DMS79 treated with DMSO at 0.1 percent for 48 hours (cell line): ENCODE measurements at regions not wholly inside any gene's neighbourhood (a gene's known extent, or its start where the extent isn't known, plus 50 kb on each side); places are given as distances from the start of the nearest gene placed in this dataset.

Experiments used
- DNase-seq: peaks from one replicate; lab custom pipeline; 2025; lab: John Stamatoyannopoulos, UW

DNA sequence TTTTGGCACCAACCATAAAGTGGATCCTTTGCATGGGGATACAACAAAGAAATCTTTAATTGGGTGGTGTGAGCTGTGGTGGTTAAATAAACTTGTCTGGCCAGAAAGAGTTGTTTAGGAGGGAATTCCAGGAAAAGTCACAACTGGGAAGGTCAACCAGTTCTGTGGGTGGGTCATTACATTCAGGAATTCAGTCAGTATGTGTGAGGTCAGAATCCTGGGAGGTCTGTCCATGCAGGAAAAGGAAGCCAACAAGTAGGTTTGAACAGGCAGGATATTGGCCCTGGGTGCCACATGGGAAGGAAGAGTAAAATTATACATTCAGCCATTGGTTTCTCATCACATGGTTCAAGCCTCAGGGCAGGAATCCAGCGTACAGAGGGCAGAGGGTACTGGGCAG, 162.3 kb upstream of the ADAMTS5 start:
- DNase-seq, result no peak

DNA sequence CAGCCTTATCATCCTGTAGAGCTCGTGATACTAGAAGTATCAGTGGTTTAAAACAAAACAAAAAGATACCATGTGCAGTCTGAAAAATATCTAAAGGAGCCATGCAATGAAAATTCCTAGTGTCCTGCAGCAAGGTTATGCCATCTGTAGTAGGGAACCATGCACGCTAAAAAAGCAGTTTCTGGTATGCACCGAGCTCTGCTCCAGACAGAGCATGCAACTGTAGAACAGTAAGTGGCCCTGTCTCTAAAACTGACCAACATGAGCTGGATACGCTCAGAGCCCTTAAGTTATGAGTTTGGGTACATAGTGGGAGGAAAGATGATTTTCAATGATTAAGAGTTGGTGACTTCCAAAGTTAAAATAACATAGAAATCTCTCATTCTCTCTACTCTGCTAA, 159.3 kb upstream of the ADAMTS5 start:
- DNase-seq, result no peak

DNA sequence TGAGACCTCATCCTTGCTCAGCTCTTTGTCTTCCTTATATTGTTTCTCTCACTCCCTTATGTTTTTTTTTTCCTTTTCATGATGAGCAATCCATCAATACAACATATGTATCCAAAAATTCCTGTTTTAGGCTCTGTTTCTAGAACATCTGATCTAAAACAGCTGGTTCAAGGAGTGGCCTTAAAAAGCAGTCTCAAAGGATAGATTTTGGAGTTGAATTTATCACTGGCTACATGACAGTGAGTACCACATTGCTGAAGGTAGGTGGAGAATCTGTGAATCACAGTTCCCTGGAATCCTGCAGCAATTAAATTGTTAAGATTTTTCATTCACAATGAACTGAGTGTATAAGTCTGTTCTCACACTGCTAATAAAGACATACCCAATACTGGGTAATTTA, 155.8 kb upstream of the ADAMTS5 start:
- no peak for DNase-seq

DNA sequence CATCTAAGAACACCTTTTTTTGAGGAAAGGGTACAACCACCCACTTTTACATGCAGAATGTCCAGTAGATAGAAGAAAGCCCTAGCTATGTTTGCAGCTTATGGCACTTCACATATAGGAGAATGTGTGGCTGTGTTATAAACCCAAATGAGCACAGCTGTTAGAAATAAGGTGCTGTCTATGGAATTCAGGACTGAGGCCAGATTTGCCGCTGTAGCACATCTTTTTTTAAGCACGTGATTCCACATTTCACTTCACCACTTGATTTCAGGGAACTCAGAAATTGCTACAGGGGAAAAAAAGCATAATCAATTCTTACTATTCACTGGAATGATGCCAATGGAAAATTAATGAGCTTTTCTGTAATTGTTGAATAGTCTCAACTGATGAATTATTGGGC, 147.2 kb upstream of the ADAMTS5 start:
- no peak for DNase-seq

DNA sequence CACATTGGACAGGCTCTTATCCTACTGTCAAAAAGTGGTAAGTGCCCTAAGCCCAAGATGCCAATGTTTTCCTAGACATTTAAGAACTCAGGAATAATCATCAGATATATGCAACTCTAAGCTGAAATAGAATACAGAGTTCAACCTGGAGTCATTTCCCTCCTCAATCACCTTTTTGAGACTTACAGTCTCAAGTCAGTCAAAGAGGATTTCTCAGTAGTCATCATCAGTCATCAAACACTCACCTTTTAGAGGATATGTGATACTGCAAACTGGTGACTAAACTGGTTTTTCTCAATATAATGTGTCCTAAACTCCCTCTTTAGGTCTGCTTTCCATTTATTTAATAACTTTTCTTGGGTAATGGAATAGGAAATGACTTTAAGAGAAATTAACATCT, 145.3 kb upstream of the ADAMTS5 start:
- no peak for DNase-seq

DNA sequence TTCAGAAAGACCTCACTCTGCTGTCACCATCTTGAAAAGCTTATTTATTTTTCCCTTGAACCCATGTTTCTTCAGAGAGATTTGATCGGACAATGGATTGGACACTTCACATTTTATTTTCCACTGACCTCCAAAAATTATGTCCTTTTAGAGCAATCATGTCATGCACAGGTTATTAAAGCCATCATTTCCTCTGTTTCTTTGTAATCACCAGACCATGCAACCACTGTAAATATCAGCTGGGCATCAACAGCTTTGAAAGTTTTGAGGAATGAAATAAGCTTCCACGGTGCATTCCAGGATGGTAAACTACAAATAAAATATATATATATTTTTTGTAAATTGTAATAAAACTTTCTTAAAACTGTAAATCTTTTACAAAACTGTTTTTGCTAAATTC, 144.1 kb upstream of the ADAMTS5 start:
- no peak for DNase-seq

DNA sequence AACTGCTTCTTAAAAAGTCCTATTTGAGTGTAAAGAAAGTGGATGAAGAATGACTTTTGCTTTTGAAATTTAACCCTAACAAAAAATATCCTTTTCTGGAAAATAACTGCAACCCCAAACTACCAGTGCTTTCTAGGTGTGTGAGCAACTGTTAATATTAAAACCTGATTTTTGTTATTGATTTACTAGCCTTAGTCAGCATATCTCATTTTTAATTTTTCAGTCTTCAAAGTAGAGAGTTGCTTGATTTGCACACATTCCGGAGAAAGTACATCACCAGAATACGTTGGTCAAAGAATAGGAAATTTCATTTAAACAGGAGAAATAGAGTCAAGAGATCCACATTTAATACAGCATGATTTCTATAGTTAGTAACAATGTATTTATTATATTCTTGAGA, 141.8 kb upstream of the ADAMTS5 start:
- DNase-seq, result no peak

DNA sequence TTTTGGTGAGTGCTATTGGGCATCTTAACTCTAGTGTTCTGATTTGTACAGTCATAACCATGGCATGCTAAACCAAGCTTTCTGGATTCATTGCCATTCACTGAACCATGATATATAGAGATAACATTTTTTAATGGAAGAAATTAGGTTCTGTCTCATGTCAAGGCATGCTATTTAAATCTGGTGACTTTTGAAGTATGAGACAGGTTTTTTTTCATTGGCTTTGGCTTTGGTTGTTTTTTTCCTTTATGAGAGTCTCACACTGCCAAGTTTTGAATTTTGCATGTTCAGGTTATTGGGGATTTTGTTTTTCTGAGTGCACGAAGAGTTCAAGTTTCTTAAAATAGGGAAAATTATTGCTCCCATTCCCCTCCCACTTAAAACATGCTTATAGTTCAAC, 141.3 kb upstream of the ADAMTS5 start:
- no peak for DNase-seq

DNA sequence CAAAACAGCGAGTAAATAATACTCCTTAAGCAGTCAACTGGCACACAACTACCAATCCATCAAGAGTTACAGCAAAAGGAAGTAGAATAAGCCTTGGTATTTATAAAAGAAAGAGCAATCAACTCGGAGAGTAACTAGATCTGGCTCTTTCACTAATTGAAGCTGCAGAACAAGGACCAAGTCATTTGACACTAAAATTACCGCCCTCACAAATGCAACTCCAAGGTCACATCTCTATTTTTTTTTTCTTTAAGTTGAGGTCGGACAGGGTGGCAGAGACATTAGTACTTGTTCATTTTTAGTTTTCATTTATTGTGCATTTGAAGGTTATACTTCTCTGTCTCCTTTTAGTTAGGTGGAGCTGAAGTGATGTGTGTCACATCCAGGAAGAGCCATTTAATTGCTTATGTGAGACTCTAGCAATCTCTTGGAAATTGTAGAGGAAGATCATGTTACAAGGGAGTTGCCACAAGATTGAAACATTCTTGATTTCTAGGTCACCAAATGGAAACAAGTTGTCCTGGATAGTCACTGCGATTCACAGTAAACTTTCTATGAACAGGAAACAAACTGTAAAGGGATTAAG, 138.1 kb upstream of the ADAMTS5 start:
- DNase-seq, result no peak

DNA sequence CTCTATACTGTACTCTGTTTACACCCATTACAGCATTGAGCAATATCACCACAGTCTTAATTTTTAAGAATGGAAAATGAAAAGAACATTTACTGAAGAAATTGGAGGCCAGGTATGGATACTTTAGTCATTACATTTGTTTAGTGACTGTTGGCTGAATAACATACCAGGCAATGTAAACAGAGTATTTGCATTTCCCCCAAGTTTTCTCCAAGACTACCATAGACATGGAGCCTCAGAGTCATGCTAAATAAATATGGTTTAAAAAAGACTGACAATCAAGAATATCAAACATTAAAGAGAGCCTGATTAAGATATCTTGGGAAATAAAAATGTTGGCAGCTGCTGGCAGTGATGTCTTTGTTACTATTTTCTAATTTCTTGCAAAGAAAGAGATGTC, 136.9 kb upstream of the ADAMTS5 start:
- DNase-seq, result no peak

DNA sequence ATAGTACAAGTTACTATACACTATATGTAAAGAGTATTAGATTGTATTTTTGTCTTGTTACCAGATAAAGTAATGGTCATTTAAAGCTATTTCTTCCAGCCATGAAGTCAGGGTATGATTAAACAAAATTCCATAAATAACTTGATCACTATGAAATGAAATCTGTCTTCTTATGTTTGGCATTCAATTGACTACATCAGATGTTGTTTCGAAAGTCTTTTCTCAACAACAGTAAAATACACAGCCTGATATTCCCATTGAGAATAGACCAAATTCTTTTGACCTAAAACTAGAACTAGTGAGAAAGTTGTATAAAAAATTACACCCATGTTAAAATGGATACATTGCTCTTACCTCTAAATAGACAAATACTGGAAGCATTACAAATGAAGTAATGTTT, 134.6 kb upstream of the ADAMTS5 start:
- no peak for DNase-seq

DNA sequence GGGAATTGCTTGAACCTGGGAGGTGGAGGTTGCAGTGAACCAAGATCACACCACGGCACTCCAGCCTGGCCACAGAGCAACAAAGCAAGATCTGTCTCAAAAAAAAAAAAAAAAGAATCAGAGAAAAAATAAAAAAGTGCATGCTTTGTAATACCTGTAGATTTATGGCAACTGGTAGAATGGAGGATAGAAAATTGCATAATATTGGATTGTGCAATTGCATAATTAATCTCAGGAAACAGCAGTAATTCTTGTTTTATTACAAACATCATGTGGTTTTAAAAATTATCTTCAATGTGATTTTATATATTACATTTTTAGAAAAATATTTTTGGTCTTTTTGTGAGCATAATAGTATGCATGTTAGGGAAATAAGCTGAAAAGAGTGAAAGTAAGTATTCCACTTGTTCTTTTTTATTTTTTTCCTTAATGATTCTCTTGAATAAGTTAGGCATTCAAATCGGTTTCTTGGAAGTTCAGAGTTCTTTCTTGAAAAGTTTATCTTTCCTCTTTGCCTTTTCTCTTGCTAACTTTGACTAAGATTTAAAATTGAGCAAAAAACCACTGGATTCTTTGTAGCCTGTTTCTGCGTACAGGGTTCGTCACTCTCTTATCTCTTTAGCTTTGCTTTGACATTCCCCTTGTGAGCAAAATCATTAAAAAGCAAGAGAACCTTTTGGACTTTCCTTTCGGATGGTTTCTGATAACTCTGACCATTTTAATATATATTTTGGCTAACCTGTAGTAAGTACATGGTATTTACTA, 127.5 kb upstream of the ADAMTS5 start:
- DNase-seq, result no peak

DNA sequence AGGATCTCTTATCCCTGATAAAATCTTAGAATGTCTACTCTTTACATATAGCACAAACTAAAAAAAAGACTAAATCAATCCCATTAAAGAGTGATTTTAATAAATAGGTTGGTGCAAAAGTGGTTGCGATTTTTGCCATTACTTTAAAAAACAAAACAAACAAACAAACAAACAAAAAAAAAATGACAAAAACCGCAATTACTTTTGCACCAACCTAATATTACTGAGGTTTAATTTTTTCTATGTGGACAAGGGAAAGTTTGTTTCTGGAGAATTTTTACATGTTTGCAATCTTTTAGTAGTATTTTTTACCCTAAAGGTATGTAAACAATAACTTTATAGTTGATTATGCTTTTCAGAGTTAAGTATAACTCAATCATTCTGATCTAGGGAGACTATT, 119.7 kb upstream of the ADAMTS5 start:
- no peak for DNase-seq

DNA sequence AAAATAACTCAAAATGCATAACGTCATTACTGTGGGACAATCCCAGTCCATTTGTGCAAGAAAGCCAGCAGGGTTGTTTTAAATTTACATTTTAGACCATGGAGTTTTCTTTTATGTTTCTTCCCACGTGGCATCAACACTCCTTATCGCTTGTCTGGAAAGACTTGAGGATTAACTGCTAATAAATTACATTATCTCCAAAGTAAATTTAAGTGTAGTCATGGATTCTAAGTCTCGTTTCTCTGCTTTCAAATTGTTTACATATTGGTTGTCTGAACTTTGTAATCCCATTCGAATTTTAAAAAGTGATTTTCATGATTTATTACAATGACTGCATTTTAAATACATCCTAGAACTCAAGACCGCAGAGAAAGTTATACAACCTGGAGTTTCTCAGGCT, 119.3 kb upstream of the ADAMTS5 start:
- DNase-seq, result no peak

DNA sequence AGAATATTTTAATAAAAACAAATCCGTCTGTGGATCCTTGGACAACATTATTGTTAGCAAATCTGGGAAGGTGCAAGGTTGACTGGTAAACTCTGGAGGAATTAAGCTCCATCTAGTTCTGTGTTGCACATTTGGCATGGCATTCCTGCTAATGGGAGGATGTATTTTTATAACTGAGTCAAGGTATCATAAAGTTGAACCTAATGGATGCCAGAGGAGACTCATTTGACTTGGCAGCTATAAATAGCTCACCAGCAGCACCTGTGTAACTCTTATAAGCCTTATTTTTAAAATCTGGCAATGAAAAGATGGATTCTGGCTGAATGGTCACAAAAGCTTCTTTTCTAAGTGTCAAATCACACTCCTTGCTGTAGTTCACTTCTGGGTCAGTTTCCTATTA, 118.5 kb upstream of the ADAMTS5 start:
- no peak for DNase-seq

DNA sequence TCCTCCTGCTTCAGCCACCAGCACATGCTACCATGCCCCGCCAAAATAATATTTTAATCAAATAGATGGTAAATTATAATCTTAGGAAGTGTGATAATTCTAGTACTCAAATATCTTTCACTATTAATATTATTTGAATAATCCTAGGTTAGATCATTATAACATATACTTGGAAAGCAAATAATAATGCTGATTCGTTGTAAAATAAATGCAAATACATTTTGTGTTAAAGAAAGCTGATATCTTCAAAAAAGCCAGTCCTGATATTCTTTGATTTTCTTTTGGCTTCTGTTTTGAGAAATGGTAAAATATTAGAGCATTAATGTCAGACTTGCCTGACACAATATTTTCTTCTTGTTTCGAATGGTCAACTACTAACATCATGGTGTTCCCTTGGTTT, 116.3 kb upstream of the ADAMTS5 start:
- DNase-seq, result no peak

DNA sequence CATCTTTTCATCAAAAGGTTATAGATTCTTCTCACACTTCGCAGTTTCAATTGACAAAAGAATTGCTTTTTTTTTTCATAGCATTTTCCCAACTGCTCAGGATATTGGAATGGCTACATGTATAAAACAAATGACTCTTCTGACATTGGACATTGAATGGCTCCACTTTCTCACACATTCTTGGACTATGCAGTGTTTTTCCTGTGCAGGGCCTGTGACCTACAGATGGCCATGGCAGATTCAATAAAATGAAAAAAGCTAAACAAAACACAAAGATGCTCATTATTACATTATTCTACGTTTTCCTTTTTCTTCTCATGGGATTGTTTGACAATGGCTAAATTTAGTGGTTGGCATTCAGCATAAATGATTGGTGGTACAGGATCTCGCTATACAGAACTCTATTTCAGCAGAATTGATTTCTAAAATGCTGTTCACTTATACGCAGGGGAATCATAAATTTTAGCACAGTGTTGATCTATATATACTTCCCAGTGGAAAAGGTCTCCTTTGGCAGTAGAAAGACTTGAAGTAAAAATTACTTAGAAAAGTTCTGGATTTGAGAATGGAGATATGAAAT, 115.6 kb upstream of the ADAMTS5 start:
- no peak for DNase-seq

DNA sequence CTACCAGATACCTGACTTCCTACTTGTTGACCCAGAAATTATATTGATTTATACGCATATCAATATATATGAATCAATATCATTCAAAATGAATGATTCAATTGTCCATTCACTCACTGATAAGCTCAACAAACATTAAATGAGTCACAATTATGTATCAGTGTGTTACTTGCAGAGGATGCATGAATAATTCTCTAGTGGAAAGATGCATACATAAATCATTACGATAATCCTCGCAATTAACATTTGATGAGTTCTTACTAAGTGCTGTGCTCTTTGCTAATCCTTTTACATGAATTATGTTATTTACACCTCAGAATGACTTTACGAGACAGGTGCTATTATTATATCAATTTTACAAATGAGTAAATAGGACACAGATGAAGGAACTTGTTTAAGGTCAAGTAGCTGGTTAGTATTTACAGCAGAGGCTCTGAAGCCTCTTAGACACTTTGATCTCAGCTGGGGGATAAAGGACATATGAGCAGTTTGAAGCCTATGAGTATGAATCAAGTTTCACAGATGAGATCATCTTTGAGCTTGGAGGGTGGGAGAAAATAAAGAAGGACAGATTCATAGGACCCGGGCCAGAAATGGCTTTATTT, 112.8 kb upstream of the ADAMTS5 start:
- no peak for DNase-seq

DNA sequence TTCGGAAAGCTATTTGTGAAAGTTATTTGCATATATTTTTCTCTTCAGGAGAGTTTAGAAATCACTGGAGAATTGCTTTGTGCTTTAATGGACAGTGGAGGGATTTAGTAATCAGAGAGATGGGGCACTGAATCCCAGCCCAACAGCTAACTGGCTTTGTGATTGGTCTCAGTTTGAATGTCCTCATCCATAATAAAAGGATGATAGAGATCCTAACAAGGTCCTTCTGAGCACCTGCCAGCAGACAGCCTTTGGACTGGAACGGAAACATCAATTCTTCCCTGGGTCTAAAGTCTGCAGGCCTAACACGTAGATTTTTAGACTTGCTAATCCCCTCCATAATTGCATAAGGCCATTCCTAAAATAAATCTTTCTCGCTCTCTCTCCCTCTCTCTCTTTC, 112.0 kb upstream of the ADAMTS5 start:
- no peak for DNase-seq

DNA sequence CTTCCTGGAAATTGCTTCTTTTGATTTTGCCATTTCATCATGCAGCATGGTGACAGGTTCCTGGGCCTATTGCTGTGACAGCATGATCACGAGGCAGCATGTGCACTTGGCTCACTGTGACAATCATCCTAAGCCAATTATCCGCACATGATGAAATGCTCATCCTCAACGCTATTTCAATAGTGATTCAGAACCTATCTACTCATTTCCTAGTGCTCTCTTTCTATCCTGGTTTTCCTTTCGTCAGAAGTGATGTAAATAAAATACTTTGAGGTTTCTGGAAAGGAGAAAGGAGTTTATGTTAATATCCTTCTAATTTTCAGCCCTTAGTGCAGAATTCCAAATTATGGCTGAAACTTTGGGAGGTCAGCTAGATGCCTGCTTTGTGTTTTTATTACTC, 110.6 kb upstream of the ADAMTS5 start:
- DNase-seq, result no peak

DNA sequence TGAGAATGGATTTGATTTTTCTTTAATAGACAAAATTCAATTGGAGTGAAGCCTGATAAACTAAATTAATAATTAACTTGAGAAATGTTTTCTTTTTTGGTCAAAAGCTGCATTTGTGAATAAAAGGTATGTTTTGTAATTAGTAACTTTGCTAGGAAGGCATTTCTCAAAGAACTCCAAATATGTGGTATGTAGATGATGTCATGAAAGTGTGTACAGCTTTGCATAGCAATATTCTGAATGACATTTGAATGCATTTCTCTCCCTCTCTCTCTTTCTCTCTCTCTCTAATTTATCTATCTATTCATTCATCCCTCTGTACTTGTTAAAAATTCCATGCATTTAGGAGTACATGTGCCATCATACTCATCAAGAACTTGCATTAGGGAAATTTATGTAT, 109.1 kb upstream of the ADAMTS5 start:
- DNase-seq, result no peak

DNA sequence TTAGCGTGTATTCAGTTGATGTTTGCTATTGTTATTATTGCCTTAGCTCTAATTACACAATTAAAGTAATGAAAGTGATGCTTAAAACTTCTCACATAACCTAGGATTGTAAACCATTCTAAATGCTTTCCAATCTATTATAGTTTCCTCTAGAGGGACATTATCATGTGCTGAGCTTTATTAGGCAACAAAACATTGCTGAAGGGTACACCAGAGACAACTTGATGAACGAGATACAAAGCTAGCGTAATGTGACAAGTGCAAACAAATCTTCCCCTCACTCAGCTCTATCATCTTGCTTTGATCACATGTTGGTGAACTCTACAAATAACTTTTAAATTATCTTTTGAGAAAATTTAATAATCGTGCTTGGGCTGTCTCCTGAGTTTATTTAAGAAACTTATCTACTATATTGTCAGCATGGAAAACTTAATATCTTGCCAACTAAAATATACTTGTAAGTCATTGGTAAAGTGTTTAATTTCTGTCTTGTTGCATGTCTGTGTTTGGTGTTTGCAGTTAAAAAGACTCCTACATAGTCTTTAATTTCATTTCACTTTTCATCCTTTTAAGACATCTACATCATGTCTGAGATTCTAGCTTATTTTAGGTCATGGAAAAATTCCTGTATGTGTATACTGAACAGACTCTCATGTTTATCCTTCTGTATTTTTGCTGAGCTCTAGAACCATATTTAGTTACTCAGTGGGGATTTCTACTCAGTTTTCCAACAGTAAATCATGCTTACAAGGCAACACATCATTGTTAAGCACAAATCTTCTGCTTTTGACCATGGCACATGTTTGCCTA, 104.2 kb upstream of the ADAMTS5 start:
- DNase-seq, result no peak

DNA sequence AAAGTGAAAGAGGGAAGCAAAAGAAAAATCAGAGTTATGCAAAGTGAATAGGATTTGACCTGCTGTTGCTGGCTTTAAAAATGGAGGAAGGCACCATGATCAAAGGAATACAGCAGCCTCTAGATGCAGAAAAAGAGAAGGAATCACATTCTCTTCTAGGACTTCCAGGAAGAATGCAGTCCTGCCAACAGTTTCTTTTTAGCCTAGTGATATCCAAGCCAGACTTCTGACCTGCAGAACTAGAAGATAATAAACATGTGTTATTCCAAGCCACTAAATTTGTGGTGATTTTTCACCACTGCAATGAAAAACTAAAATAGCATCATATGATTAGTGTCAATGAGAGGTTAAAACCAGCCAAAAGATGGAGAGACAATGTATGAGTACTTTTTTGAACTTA, 101.9 kb upstream of the ADAMTS5 start:
- no peak for DNase-seq
